Heart right ventricle (tissue), 16 donors: ENCODE measurements at regions not wholly inside any gene's neighbourhood (a gene's known extent, or its start where the extent isn't known, plus 50 kb on each side); places are given as distances from the start of the nearest gene placed in this dataset.

Experiments used
- ATAC-seq, 8 donors: fragments of 200-7000 bp; cut with Tn5 transposase; one replicate each; pipeline ENCODE4 v1.9.1; 2020; ENCODE audit warnings: mild to moderate bottlenecking in 8 of 8, moderate library complexity in 8 of 8, moderate number of reproducible peaks in 1 of 8
- DNase-seq, 2 donors: peaks; one replicate each; pipeline ENCODE4 v3.0.0-alpha.2; 2020
- H3K27ac ChIP-seq, 10 donors: fragments of 200-600 bp; sonication (generic) in 2 of 10; one replicate each; pipeline versions ENCODE4 v1.5.0 to v1.8.0; 2020 to 2022; ENCODE audit warnings: mild to moderate bottlenecking in 3 of 10
- H3K27me3 ChIP-seq, 7 donors: fragments of 200-600 bp; one replicate each; pipeline ENCODE4 v1.8.0; 2021 to 2022; ENCODE audit warnings: mild to moderate bottlenecking in 2 of 7
- H3K36me3 ChIP-seq, 9 donors: fragments of 200-600 bp; sonication (generic) in 1 of 9; one replicate each; pipeline versions ENCODE4 v1.5.0 to v1.8.0; 2020 to 2022; ENCODE audit warnings: mild to moderate bottlenecking in 2 of 9
- H3K4me1 ChIP-seq, 9 donors: fragments of 200-600 bp; sonication (generic) in 1 of 9; one replicate each; pipeline versions ENCODE4 v1.5.0 to v1.8.0; 2020 to 2022; ENCODE audit warnings: mild to moderate bottlenecking in 4 of 9
- H3K4me3 ChIP-seq, 10 donors: fragments of 200-600 bp; sonication (generic) in 2 of 10; one replicate each; pipeline versions ENCODE4 v1.5.0 to v1.8.0; 2020 to 2022; ENCODE audit warnings: mild to moderate bottlenecking in 7 of 10, moderate library complexity in 2 of 10
- H3K9me3 ChIP-seq, 11 donors: fragments of 200-600 bp in 10 of 11; sonication (generic) in 2 of 11; one replicate each; pipeline versions ENCODE4 v1.5.0 to v1.8.0; 2013 to 2022; ENCODE audit warnings: mild to moderate bottlenecking in 2 of 11, control low read depth in 1 of 11, moderate library complexity in 1 of 11
- CTCF ChIP-seq, 9 donors: fragments of 200-600 bp; sonication (generic) in 2 of 9; IDR thresholded peaks; one replicate each; pipeline versions ENCODE4 v1.5.0 to v1.8.0; 2021 to 2022; ENCODE audit warnings: antibody characterized with exemption in 9 of 9, mild to moderate bottlenecking in 5 of 9, moderate library complexity in 1 of 9
- WGBS, 2 donors: extraction: QIAGEN DNeasy Blood & Tissue Kit; methylation state at CpG; one replicate each; pipeline ENCODE4 v1.1.7; 2013; ENCODE audit warnings: inconsistent platforms in 1 of 2; 5-methylcytosine and 5-hydroxymethylcytosine counted together
- intact Hi-C, 10 donors: fragments of 100-400 bp; cut with DNase I; formaldehyde crosslinking; loops; one replicate each; pipeline versions ENCODE4 v1.11.1 to v1.14.2; 2022
- donor health status: Arrhythmogenic right ventricular cardiomyopathy.
- donor health status: ischemic (EF 13 %, LVEDD 7.1; RV severe dilation, severe dysfunction).
- donor health status: healthy with polysubstance abuse.
- donor health status: DM: no; HTN: yes; CAD: no.
- donor health status: DM: no; HTN: no; CAD: no.
- donor health status: ischemic (EF 25% LVEDD 6.9; RV normal size, moderate dysfunction).
- donor health status: ischemic (EF 25% LVEDD 5.7; RV mildly dilated, moderate dysfunction).
- donor health status: healthy.
- donor health status: DM: yes; HTN: yes; CAD: no.
- donor health status: Ischemic cardiomyopathy.
- donor health status: ischemic (EF 35%, LVEDD 5.7; RV mildly dilated, moderate dysfunction).
- donor health status: nonischemic (EF 11% LVEDD 7.7; RV severe dilation, severe dysfunction).
- donor health status: DM: yes; HTN: yes; CAD: no.
- donor health status: PGD.
- donor health status: ischemic (EF 29% LVEDD 5.4; RV normal size, mild dysfunction).
- donor health status: nonischemic (EF 23%, LVEDD 6.1; RV moderate dilation, normal function).

DNA sequence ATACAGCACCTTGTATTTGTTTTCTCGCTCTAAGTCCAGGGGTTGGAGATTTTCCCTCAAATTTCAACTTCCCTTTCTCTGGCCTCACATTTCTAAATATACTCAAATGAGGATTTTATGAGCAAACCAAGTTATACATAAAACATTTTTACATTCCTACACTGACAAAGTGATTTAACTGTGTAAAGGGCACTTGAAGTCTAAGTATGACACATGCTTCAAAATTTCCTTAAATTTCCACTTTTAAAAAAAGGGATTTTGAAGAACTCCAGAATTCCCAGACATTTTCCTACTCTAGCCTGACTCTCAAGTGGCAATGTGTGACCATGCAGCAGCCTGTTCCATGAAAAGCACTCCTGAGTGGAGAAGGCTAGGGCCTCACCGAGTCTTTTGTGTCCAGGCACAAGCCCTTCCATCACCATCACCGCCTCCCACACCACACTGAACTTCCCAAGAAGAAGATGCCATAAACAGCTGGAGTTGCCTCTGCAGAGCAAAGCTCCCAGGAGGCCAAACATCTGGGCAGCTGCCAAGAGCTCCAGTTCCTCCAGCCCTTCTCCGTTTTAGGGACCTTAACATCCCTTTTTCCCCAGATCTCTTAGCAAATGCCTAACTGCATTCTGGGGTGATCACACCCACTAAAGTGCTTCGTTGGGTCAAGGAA is 68.9 kb downstream of the NCR2 start:
- H3K27ac ChIP-seq: no peak overlapping the region

DNA sequence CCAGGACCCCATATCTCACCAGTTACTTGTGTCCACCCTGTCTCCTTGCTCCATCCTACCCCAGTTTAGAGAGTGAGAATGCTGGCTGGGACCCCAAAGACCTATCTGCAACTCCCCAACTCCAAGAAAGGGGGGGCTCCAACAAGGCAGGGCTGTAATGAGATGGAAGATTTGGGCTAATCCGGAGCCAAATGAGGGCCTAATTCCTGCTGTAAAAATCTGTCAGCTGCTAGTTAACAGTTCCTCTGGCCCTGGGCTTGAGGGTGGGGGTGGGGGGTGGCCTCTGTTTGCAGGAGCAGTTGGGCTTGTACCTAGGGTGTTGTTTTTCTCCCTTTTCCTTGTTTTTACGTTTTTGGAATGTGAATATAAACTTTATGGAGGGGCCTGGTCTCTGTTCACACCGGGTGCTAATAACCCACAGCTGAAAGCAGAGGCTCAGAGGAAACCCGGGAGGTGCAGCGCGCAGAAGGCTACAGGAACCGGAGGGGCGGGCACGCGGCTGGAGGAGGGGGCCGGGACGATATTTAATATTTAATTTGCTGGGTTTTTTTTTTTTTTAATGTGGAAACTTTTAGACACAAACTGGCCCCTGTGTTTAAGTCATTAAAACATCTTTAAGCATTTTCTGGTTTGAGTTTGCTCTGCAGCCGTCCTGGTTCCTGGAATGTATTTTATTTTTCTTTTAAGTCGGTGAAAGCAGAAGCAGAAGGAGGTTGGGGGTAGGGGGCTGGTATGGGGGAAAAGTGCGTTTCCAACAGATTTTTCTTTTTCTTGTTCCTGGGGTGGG is 70.7 kb downstream of the NCR2 start:
- Histone ChIP-seq H3K36me3 (no peaks in the 10 kb centered on the region), H3K27me3 (peaks cover 0 to 56% (median 40%) of the 10 kb centered on the region in 7 donors), H3K9me3 (peaks cover 0 to 12% (median 0%) of the 10 kb centered on the region in 11 donors), H3K27ac (no peak overlapping the region), H3K4me1 (peaks cover 0 to 5% (median 0%) of the 10 kb centered on the region in 9 donors), H3K4me3 (no peak overlapping the region)
- ATAC-seq (no peak), DNase-seq (no peak)
- TF ChIP-seq CTCF (IDR thresholded peaks at IDR 0.05): no peak
- intact Hi-C loops: no loop called here
- 61 to 68% methylated on average over 15 of the region's 15 CpGs for WGBS, 2 donors

More for the DNA sequence above, 68.9 kb downstream of the NCR2 start:
- Histone ChIP-seq H3K4me3 (no peak overlapping the region), H3K9me3 (peaks cover 0 to 14% (median 0%) of the 10 kb centered on the region in 11 donors), H3K36me3 (no peaks in the 10 kb centered on the region), H3K4me1 (peaks cover 0 to 5% (median 0%) of the 10 kb centered on the region in 9 donors), H3K27me3 (peaks cover 0 to 49% (median 33%) of the 10 kb centered on the region in 7 donors)
- ATAC-seq (no peak), DNase-seq (no peak)
- intact Hi-C loops: no loop called here
- 64 to 66% methylated on average over 5 of the region's 5 CpGs for WGBS, 2 donors
- no peak for TF ChIP-seq CTCF (IDR thresholded peaks at IDR 0.05)

GRCh38 chr6:41406728-41407489 is 71.5 kb downstream of the NCR2 start:
- Histone ChIP-seq H3K4me1 (peaks cover 0 to 5% (median 0%) of the 10 kb centered on the region in 9 donors), H3K4me3 (no peak overlapping the region), H3K27ac (no peak overlapping the region), H3K27me3 (peaks cover 0 to 60% (median 45%) of the 10 kb centered on the region in 7 donors), H3K9me3 (peaks cover 0 to 6% (median 0%) of the 10 kb centered on the region in 11 donors), H3K36me3 (no peaks in the 10 kb centered on the region)
- peak; percentile 61 to 93 (median 72) for ATAC-seq
- TF ChIP-seq CTCF (IDR thresholded peaks at IDR 0.05): no peak
- 31 to 39% methylated on average over 63 of the region's 63 CpGs for WGBS, 2 donors
- DNase-seq: peak; percentile 29 to 55
- intact Hi-C loops: no loop called here

GRCh38 chr6:41408576-41408975 is 73.2 kb downstream of the NCR2 start:
- H3K9me3 ChIP-seq: peaks cover 0 to 6% (median 0%) of the 10 kb centered on the region in 11 donors
- TF ChIP-seq CTCF (IDR thresholded peaks at IDR 0.05): no peak
- H3K27me3 ChIP-seq: peaks cover 0 to 71% (median 46%) of the 10 kb centered on the region in 7 donors
- no peak for ATAC-seq
- no peaks in the 10 kb centered on the region for H3K36me3 ChIP-seq
- WGBS, 2 donors: 49 to 71% methylated on average over 20 of the region's 20 CpGs
- no peak overlapping the region for H3K27ac ChIP-seq
- no peak for DNase-seq
- H3K4me3 ChIP-seq: no peak overlapping the region
- intact Hi-C loops: no loop called here
- H3K4me1 ChIP-seq: peaks cover 0 to 11% (median 0%) of the 10 kb centered on the region in 9 donors
